ENCODE measurements at regions not wholly inside any gene's neighbourhood (a gene's known extent, or its start where the extent isn't known, plus 50 kb on each side); places are given as distances from the start of the nearest gene placed in this dataset.

- DNase-seq, result no peak
These were observed 100.8 kb upstream of the DIO3 start for GRCh38 chr14:101460521-101460920.

- no peak for DNase-seq
These were observed 100.1 kb upstream of the DIO3 start for GRCh38 chr14:101460986-101461750.

GRCh38 chr14:101461891-101462290 lies 99.4 kb upstream of the DIO3 start:
- no peak for DNase-seq

- DNase-seq, result no peak
These were observed 98.3 kb upstream of the DIO3 start for GRCh38 chr14:101462726-101463565.

GRCh38 chr14:101463566-101464171 lies 97.6 kb upstream of the DIO3 start:
- DNase-seq, result no peak

GRCh38 chr14:101464310-101464983 lies 96.8 kb upstream of the DIO3 start:
- no peak for DNase-seq

- no peak for DNase-seq
These were observed 96.1 kb upstream of the DIO3 start for GRCh38 chr14:101464984-101465794.

GRCh38 chr14:101465795-101466448 lies 95.4 kb upstream of the DIO3 start:
- DNase-seq, result no peak

- no peak for DNase-seq
These were observed 94.7 kb upstream of the DIO3 start for GRCh38 chr14:101466456-101467180.

GRCh38 chr14:101467181-101467926 lies 93.9 kb upstream of the DIO3 start:
- DNase-seq, result no peak

GRCh38 chr14:101469382-101470247 lies 91.7 kb upstream of the DIO3 start:
- DNase-seq, result no peak

- DNase-seq, result no peak
These were observed 91.0 kb upstream of the DIO3 start for GRCh38 chr14:101470266-101470665.

GRCh38 chr14:101471723-101472517 lies 89.4 kb upstream of the DIO3 start:
- no peak for DNase-seq

GRCh38 chr14:101472518-101472849 lies 88.8 kb upstream of the DIO3 start:
- DNase-seq, result no peak

GRCh38 chr14:101473045-101473729 lies 88.1 kb upstream of the DIO3 start:
- DNase-seq, result no peak

- no peak for DNase-seq
These were observed 87.3 kb upstream of the DIO3 start for GRCh38 chr14:101473795-101474562.

Data from fibroblast of skin of back (primary cell).